Urothelium cell line (cell line): ENCODE measurements at regions not wholly inside any gene's neighbourhood (a gene's known extent, or its start where the extent isn't known, plus 50 kb on each side); places are given as distances from the start of the nearest gene placed in this dataset.

Experiments used
- DNase-seq: peaks from one replicate; pipeline ENCODE4 v3.0.0; 2011; ENCODE audit warnings: low spot score, mixed read lengths
- FAIRE-seq: peaks from 2 replicates; lab custom pipeline; 2011; peaks lifted over from hg19 to GRCh38; lab: Jason Lieb, UNC

DNA sequence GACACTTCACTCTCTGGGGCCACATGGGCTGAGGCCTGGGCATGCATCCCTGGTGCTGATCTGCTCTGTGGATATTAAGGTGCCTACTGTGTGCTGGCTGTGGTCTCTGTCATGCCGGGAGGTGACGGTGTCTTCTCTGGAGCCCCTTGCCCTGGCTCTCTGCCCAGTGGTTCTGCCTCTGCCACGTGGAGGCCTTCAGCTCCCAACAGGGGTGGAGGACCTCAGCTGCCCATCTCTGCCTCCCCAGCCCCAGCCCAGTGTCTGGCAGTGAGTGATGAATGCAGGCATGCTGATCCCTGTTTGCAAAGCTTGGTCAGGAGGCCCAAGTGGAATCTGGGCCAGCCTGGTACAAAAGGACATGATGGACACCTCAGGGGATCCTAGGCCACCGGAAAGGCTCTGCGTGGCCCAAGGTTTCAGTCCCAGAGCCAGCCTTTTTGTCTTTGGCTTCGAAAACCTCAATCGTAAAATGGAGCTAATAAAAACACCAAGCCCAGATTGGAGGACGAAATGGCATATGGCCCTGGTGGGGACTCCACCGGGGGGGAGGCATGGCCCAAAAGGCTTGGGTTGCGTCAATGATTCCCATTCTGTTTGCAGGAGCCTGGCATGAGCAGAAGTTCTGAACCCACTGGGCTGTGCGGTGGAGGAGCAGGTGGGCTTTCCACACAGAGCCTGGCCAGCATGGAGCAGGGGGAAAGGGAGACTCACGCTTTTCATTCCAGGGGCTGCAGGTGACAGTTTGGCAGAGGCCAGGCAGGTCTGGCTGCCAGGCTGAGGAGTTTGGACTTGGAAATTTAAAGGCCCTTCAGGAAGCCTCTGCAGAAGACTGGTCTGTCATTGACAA lies 54.7 kb upstream of the KLF13 start:
- DNase-seq (no peak), FAIRE-seq (no peak)

DNA sequence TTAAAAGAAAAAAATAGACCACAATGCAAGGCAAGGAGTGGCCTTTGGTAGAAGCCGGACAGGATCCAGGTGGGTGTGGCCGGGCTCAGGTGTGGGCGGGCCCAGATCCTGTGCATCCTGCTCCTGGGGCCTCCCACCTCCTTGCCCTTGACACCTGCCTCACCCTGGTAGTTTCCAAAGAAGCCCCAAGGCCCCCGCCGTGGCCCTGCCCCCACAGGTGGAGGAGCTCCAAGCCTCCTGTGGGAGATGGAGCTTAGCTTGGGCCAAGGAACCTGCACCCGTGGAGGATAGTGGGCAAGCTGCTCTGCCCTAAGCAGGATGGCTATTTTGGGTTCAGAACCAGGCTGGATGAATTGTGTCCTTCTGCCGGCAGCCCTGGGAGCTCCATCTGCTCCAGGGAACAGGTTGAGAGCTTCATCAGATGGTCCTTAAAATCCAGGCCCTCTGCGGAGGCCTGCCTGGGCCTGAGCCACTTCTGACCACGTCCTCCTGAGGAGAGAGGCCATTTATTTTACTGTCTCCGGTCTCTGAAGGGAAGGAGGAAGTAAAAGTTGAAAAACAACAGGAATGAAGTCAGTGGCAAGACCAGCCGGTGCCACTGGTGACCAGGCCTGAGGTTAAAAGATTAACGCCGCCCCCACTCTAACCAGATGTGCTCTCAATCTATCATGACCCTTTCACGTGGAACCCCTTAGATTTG lies 53.9 kb upstream of the KLF13 start:
- DNase-seq = no peak
- no peak for FAIRE-seq

DNA sequence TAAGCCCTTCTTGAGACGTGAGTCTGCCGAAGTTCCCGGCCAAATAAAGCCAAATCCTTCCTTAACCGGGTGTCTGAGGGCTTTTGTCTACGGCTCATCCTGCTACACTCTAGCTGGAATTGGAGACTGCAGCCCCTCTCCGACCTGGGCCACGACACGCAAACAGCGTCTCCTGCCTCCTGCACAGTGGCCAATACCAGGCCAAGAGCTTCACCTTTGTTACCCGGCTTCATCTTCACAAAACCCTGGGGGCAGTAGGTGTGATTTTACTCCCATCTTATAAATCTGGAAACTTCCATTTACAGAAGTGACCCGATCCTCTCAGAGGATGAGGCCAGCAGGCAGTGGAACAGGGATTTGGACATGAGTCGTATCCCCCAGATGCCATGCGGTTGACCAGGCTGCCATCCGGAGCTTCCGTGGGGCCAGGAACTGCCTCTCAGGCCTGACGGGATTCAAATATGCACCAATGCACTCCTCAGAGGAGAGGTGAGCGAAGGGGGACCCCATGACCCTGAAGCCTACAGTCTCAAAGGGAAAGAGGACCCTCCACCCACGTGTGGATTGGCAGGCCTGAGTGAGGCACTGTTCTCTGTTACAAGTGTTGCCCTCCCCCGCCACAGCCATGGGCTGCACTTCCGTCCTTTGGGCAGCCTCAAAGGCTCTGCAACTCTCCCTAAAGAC lies 53.2 kb upstream of the KLF13 start:
- FAIRE-seq = no peak
- no peak for DNase-seq

DNA sequence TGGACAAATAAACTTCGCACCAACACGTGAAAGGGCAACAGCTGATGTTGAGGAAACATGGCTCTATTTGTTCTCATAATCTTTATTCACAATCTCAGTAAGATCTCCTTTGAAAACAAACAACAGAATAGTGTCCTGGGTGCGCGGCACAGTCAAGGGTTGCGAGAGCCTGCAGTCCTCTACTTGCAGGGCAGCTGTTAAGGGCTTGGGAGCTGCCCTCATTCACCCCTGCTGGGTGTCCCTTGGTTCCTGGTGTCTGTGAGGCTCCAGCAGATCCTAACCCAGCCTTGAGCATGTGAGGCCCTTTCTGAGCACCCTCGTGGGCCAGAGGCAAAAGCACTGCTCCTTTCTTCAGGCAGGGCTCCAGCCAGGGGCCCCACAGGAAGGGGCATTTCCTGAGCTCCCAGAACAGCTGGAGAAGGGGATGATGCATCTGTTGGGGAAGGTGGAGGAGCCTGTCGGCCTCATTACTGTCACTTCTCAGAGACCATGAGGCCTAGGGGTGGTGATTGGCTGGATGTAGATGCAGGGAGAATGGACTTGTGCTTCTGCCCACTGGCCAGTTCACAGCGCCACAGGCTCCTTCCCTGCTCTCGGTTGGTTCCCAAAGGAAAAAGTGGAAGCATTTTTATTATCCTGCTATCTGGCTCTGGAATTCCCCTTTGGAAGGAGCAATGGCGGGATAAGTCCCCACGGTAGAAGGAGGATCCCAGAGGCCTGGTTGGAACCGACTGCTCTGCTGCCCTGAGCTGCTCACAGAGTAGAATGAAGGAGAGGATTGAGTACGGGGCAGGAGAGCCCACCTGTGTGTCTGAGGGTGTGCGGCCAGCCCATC lies 51.9 kb upstream of the KLF13 start:
- DNase-seq (no peak), FAIRE-seq (no peak)

DNA sequence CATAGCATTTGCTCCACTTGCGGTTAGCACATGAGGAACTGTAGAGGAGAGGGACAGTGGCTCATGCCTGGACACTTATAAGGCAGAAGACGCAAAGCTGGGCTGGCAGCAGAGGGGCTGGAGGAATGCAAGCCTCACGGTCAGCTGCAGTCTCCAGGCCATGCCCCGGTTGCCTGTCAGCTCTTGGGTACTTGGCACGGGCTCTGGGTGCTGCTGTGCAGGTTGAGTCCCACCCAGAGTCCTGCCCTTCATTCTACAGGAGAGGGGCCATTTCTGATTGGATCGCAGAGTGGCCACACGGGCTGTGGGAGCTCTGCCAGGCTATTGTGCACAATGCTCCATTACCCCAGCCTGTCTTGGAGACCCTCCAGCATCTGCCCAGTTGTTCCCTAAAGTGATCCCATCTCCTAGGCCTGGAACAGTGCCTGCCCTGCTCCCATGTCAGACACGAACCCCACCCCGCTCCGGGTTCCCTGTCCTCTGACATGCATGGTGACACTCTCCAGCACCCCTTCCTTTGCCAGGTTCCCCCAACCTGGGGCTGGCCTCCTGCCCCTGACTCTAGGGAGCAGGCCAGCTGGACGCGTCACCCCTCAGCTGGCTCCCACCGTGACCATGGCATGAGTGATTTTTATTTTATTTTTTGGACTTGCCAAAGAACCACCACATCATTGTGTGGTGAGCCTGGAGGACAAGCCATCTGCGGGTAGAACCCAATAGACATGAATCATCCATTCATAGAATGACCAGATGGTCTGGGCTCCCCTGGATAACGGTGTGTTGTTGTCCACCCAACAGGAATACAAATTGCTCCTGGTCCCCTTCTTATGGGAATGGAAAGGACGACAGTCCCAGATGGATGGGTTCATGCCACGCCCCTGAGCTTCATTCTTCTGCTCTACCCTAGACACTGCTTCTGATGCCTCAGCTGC lies 51.0 kb upstream of the KLF13 start:
- FAIRE-seq = no peak

DNA sequence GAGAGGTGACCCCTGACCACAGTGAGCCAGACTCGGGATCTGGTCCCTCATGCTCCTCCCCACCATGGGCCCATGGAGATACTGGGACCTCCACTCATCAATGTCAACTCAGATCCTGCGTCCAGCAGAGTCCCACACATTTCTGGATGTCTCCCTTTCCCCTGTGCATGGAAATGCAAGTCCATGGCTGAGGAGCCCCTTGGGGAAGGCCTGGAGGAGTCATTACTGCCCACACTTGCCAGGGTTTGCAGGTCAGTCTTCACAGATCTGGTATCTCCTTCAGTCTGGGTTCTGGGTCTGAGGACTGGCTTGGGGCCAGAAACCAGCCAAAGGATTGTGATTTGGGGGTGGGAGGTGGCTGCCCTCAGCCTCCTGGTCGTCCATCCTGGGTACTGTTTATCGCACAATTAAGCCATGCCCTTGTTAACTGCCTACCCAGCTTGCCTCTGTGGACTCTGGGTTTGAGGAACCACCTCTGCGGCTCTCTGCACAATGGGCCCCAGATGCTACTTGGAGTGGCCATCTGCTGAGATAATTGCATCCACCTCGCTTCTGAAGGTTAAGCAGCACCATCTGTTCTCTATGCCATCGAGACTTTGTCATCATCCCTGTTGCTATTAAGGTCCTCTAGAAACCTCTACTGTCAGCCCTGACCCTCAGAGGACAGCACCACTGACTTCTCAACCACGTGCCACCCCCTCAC lies 49.9 kb upstream of the KLF13 start:
- FAIRE-seq = no peak
- DNase-seq = no peak

More for the DNA sequence above, 51.0 kb upstream of the KLF13 start:
- no peak for DNase-seq
